Fibroblast of gingiva (primary cell): ENCODE measurements at regions not wholly inside any gene's neighbourhood (a gene's known extent, or its start where the extent isn't known, plus 50 kb on each side); places are given as distances from the start of the nearest gene placed in this dataset.
"Not testable (repeated sequence)": the region's sequence is repeated elsewhere in the genome, so short reads cannot be mapped to it uniquely, and the experiment has no call there.

Experiments
- DNase-seq: peaks from one replicate; pipeline ENCODE4 v3.0.0-alpha.2; 2011; ENCODE audit warnings: low read depth

GRCh38 chr4:38470735-38471262, 193.2 kb upstream of the KLF3 start:
- no peak for DNase-seq

DNA sequence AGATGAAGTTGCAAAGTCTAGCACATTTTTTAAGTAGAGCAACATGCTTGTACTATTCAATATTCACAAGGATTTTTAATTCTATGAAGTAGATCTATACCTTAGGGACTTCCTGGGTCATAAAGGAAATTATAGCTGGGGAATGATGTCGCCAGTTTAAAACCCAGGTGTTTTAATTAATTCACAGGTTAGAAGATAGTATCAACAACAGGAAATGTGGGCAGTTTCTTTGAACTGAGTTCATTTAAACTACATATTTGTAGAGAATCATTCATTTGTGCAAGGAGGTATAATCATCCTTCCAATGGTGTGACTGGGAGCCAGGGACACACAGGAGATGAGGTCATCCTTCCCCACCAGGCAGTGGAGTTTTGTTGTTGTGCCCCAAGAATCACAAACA, 181.3 kb upstream of the KLF3 start:
- DNase-seq: no peak

DNA sequence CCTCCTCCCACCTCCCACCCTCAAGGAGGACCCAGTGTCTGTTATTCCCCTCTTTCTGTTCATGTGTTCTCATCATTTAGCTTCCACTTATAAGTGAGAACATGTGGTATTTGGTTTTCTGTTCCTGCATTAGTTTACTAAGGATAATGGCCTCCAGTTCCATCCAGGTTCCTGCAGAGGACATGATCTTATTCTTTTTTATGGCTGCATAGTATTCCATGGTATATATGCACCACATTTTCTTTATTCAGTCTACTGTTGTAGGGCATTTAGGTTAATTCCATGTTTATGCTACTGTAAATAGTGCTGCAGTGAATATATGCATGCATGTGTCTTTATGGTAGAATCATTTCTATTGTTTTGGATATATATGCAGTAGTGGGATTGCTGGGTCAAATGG, 180.4 kb upstream of the KLF3 start:
- not testable (repeated sequence) for DNase-seq

DNA sequence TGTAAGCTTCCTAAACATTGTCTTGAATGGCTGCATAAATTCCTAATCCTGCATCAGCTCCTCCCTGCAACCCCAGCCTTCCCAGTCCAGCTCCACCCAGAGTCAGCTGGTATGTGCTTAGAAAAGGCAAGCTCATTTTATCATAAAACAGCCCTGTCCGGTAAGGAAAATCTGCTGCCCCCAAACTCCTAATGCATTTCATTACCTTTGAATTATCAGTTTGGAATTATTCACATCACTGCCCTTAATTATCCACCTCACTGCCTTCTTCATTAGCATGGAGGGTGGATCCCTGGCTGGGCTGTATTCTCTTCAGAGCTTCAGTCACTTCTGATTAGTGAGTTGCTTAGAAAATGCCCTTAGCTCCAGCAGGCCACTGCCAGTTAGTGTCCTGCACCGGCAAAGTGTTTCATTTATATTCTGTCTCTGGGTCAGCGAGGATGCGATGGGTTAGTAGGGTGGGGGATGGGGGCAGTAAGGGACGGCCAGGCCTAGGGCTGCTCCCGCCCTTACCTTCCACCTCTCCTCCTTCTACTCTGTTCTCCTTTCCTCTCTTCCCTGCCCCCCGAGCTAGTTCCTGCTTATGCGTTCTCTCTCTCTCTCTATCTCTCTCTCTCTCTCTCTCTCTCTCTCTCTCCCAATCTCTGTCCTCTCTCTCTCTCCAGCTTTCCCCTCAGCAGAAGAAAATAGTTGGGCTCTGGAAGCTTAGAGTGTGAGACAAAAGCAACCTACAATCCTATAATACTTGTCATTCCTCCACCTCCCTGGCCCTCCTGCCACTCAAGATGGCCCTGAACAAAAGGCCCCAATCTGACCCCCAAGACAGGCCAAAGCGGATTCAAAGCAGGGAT, 174.8 kb upstream of the KLF3 start:
- no peak for DNase-seq

- no peak for DNase-seq
Observed at GRCh38 chr4:38489924-38490639, 173.9 kb upstream of the KLF3 start.

- DNase-seq: no peak
Observed at GRCh38 chr4:38490753-38491446, 173.1 kb upstream of the KLF3 start.

- no peak for DNase-seq
Observed at GRCh38 chr4:38491854-38492478, 172.0 kb upstream of the KLF3 start.

DNA sequence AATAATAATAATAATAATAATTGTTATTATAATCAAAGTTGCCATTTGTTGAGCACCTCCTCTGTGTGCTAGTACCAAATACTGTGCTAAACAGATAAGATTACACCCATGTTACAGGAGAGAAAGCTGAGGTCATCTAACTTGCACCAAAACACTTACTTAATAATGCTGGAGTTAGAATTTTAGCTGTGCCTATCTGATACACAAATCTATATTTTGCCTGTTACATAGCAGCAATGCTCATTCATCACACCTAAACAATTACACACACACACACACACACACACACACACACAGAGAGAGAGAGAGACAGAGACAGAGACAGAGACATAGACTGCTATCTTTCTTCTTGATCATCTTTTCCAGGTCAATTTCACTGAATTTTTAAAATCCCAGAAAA, 170.9 kb upstream of the KLF3 start:
- DNase-seq: no peak

- no peak for DNase-seq
Observed at GRCh38 chr4:38495446-38495845, 168.6 kb upstream of the KLF3 start.

GRCh38 chr4:38497121-38497520, 166.9 kb upstream of the KLF3 start:
- no peak for DNase-seq

- DNase-seq: no peak
Observed at GRCh38 chr4:38499101-38499500, 164.9 kb upstream of the KLF3 start.

DNA sequence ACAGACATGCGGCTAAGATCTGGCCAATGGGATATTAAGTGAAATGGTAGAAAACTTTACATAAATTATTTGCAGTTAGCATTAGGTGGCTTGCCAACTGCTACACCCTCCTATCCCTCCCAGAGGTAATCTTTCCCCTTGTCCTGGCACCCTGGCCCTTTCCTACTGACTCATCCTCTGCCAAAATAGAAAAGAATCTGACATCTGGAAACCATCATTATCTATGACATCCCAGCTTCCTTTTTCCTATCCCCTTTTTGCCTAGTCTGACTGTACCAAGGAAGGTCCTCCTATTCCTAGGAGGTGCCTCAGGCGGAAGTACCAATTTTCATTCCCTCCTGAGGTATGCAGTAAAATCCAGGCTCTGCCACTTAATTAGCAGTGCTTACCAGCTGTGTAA, 163.6 kb upstream of the KLF3 start:
- no peak for DNase-seq

GRCh38 chr4:38501698-38502097, 162.3 kb upstream of the KLF3 start:
- no peak for DNase-seq

GRCh38 chr4:38503689-38504395, 160.2 kb upstream of the KLF3 start:
- no peak for DNase-seq

DNA sequence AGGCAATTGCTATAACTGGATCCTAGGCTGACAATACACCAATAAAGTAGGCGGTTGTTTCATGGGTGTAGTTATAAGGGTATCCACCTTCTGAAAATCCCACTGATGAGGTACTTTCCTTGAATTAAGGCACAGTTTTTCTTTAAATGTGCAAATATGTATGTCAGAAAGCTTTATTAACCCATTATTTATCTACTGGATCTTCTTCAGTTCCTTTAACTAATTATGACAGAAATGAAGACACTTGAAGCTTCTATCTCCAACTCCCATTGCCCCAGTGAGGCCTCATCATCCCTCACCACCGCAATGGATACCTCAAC, 159.6 kb upstream of the KLF3 start:
- DNase-seq: no peak

DNA sequence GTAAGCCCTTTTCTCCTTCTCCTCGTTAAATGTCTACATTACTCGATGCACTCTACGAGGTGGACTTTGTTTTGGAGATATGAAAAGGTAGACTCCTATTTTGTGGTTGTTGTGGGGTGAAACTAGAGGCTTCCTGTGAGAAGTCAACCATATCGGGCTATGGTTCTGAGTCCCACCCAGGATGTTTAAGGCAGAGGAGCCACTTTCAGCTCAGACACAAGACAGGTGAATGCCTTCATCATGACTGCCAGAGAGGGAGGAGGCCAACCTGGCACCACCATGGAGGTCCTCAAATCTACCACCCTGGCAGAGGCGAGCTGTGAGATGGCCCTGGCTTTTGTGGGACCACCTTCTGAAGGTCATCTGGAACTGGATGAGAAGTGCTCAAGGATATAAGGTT, 154.4 kb upstream of the KLF3 start:
- no peak for DNase-seq

DNA sequence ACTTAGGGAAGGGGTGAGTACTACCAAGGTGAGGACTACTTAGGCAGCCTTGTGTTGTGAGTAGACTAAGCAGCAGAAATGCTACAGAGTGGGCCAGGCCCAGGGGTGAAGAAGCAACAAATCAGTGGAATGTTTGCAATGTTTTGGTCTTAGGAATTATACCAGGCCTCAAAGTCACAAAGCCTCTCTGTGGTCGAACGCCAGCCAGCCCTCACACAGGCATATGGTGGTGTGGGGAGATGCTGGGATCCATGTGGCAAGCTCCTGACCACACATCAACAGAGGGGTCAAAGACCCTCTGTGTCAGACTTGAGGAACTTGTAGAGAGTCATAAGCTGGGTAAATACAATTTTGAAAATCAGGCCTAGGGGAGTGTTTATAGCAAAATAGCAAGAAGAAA, 153.8 kb upstream of the KLF3 start:
- no peak for DNase-seq

GRCh38 chr4:38511702-38512101, 152.3 kb upstream of the KLF3 start:
- no peak for DNase-seq

GRCh38 chr4:38512840-38513239, 151.2 kb upstream of the KLF3 start:
- no peak for DNase-seq

DNA sequence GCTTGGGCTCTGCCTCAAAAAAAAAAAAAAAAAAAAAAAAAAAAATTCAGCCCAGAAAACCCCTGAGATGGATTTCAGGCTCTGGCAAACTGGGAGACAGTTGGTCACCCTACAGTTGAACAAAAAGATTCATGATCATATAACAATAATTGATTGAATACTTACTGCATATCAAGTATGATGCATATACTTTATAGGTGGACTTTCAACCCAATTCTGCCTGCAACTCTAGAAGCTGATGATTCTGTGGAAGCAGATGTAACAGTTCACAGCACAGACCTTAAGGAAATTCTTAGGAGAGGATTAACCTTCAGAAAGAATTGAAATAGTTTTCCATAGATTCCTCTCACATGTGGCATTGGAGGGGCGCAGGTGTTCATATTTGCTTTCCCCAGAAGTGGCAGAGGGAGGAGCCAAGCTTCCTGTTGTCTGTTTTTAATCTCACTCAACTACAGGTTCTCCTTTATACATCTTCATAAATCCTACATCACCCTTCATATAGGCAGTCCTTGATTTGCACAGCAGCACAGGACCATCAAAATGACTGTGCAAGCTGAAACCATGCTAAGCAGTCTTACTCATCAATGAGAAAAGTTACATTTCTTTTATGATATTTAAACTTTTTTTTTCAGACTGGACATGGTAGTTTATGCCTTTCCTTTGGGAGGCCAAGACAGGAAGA, 149.4 kb upstream of the KLF3 start:
- DNase-seq: no peak

GRCh38 chr4:38516190-38516589, 147.8 kb upstream of the KLF3 start:
- no peak for DNase-seq
